ENCODE measurements at regions not wholly inside any gene's neighbourhood (a gene's known extent, or its start where the extent isn't known, plus 50 kb on each side); places are given as distances from the start of the nearest gene placed in this dataset.

DNA sequence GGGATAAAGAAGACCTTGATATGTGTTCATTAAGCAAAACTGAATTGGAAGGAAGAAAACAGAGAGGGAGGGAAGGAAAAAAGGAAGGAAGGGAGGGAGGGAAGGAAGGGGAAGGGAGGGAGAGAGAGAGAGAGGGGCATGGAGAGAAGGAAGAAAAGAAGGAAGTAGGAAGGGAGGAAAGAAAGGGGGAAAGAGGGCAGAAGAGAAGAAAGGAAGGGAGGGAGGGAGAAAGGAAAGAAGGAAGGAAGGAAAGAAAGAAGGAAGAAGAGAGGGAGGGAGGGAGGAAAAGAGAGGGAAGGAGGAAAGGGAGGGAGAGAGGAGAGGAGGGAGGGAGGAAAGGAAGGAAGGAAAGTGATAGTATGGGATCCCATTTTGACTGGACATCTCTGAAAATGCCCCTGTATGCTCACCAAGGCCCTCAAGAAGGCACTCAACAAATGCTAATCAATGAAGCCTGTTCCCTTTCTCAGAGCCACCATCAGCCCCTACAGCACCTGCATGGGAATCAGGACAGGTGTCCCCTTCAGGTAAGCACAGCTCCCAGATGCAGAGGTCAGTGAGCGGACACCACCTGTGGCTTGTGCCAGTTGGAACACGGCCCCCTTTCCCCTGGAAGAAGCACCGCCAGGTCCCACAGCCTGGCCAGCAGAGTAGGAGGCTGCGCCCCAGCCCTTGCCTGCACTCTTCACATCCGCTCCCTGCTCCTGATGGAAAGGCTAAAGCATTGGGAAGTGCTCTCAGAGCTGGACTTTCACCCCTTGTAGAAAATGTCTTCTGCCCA lies 161.4 kb upstream of the DIO3 start:
- TF ChIP-seq, protein P1, sequence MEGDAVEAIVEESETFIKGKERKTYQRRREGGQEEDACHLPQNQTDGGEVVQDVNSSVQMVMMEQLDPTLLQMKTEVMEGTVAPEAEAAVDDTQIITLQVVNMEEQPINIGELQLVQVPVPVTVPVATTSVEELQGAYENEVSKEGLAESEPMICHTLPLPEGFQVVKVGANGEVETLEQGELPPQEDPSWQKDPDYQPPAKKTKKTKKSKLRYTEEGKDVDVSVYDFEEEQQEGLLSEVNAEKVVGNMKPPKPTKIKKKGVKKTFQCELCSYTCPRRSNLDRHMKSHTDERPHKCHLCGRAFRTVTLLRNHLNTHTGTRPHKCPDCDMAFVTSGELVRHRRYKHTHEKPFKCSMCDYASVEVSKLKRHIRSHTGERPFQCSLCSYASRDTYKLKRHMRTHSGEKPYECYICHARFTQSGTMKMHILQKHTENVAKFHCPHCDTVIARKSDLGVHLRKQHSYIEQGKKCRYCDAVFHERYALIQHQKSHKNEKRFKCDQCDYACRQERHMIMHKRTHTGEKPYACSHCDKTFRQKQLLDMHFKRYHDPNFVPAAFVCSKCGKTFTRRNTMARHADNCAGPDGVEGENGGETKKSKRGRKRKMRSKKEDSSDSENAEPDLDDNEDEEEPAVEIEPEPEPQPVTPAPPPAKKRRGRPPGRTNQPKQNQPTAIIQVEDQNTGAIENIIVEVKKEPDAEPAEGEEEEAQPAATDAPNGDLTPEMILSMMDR (IDR thresholded peaks at IDR 0.05; ENCODE audit: insufficient read depth, low read length, poor library complexity, severe bottlenecking): no peak
- no peak for DNase-seq (ENCODE audit: extremely low read depth, insufficient read length)
- Histone ChIP-seq H3K27me3 (replicated peaks; ENCODE audit: control insufficient read depth, insufficient read depth, low read length) (no peaks in the 10 kb centered on the region), H3K36me3 (ENCODE audit: control insufficient read depth, insufficient read depth, low read length) (no peaks in the 10 kb centered on the region), H3K4me3 (replicated peaks; ENCODE audit: low read depth, low read length) (no peak overlapping the region)

DNA sequence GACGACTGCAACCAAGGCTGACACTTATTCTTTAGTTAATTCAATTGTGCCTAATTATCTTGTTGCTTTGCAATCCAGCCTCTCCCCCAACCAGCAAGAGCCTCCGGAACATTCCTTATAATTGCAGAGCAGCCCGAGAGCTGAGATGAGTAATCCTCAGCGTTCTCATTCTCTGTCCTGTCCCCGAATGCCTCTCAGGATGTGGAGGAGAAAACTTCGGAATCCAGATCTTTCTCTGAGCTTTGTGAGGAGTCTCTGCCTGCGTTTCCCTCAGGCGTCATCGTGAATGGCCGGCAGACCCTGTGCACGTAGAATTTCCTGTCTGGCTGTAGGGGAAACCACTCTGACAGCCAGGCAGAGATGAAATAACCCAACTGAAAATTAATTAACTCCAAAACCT lies 160.5 kb upstream of the DIO3 start:
- DNase-seq (ENCODE audit: extremely low read depth, insufficient read length): no peak
- no peak overlapping the region for H3K4me3 ChIP-seq (replicated peaks; ENCODE audit: low read depth, low read length)
- TF ChIP-seq, protein P1 (IDR thresholded peaks at IDR 0.05; ENCODE audit: insufficient read depth, low read length, poor library complexity, severe bottlenecking): no peak
- H3K27me3 ChIP-seq (replicated peaks; ENCODE audit: control insufficient read depth, insufficient read depth, low read length): no peaks in the 10 kb centered on the region
- no peaks in the 10 kb centered on the region for H3K36me3 ChIP-seq (ENCODE audit: control insufficient read depth, insufficient read depth, low read length)

DNA sequence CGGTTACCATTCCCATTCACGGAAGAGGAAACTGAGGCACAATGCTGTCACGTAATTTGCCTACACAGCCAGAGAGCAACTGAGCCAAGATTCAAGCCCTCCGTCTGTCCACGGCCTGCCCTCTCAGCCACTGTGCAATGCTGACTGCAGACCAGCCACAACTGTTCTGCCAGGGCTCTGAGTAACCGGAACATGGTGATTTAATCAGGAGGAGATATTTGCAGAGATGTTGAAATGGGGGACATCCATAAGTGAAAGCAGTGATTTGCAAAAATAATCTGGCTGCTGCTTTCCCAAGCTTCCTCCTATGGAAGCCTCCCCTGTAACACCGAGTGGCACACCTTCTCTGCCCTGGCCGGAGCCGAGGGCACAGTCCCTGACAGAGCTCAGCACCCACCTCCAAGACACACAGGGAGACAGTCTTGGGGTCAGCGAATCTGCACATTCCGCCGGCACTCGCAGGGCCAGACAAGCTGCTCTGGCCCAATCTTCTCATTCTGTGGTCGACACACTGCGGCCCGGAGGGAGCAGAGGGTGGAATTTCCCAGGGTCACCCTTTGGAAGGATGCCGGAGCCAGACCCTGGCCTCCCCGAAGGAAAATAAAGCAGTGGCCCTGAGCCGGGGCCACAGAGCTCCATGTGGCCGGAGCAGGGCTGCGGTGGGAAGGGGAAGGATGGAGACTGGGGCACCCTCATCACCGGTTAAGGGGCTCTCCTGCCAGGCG lies 158.2 kb upstream of the DIO3 start:
- Histone ChIP-seq H3K4me3 (replicated peaks; ENCODE audit: low read depth, low read length) (no peak overlapping the region), H3K27me3 (replicated peaks; ENCODE audit: control insufficient read depth, insufficient read depth, low read length) (no peaks in the 10 kb centered on the region), H3K36me3 (ENCODE audit: control insufficient read depth, insufficient read depth, low read length) (no peaks in the 10 kb centered on the region)
- no peak for DNase-seq (ENCODE audit: extremely low read depth, insufficient read length)
- TF ChIP-seq, protein P1 (IDR thresholded peaks at IDR 0.05; ENCODE audit: insufficient read depth, low read length, poor library complexity, severe bottlenecking): no peak

DNA sequence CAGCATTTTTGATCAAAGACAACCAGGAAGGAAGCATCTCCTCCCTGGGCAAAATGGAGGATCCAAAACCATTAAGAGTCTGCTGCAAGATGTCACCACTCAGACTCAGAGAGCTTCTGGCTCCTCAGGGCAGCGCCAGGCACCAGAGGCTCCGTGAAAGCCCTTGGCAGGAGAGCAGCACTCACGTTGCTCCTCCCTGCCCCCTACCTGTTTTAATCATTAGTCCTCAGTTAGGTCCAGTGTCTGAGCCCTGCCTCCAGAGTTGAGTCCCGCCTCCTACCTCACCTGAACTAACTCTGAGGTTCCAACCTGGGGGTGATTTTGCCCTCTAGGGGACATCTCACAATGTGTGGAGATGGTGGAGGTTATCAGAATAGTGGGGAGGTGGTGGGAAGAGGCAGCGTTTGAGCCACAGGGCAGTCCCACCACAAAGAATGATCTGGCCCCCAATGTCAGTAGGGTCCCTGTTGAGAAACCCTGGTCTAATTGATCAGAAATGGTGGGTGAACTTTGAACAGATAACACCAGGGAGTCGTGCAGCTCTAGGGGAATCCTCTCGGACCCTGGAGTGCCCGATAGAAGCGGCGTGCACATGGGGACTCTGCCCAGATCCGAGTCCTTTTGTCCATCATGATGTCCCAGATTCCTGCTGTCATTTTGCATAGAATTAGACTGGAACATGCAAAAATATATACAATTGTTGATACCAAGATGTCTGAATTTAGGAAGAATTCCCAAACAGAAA lies 156.7 kb upstream of the DIO3 start:
- Histone ChIP-seq H3K27me3 (replicated peaks; ENCODE audit: control insufficient read depth, insufficient read depth, low read length) (no peaks in the 10 kb centered on the region), H3K4me3 (replicated peaks; ENCODE audit: low read depth, low read length) (no peak overlapping the region), H3K36me3 (ENCODE audit: control insufficient read depth, insufficient read depth, low read length) (no peaks in the 10 kb centered on the region)
- TF ChIP-seq, protein P1 (IDR thresholded peaks at IDR 0.05; ENCODE audit: insufficient read depth, low read length, poor library complexity, severe bottlenecking): no peak
- DNase-seq (ENCODE audit: extremely low read depth, insufficient read length): no peak

DNA sequence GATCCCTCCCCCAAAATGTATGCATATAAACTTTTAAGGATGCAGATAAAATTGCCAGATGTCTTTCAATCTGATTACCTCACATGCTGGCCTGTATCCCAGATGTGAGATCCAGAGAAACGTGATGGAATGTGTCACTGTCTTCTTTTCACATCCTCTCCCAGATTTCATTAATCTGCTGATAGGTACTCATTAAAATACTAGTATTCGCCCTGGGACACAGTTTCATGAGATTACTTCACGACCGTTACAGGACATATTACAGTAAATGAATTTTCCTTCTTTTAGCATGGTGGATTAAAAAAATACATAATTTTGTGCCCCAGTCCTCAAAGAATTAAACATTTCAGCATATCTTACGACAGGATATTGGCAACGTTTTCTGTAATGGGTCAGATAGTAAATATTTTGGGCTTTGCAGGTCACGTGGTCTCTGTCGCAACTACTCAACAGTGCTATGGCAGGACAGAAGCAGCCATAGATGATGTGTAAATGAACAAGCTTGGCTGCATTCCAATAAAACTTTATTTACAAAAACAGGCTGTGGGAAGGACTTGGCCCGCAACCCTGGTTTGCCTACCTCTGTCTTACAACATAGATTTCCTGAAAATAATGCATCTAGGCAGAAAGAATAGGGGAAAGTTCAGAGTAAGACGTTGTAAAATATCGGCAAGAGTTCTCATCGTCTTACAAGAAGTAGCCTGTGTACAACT lies 156.0 kb upstream of the DIO3 start:
- no peaks in the 10 kb centered on the region for H3K36me3 ChIP-seq (ENCODE audit: control insufficient read depth, insufficient read depth, low read length)
- TF ChIP-seq, protein P1 (IDR thresholded peaks at IDR 0.05; ENCODE audit: insufficient read depth, low read length, poor library complexity, severe bottlenecking): no peak
- H3K4me3 ChIP-seq (replicated peaks; ENCODE audit: low read depth, low read length): no peak overlapping the region
- DNase-seq (ENCODE audit: extremely low read depth, insufficient read length): no peak
- no peaks in the 10 kb centered on the region for H3K27me3 ChIP-seq (replicated peaks; ENCODE audit: control insufficient read depth, insufficient read depth, low read length)
